Hepatocyte (in vitro differentiated cells): ENCODE measurements at regions not wholly inside any gene's neighbourhood (a gene's known extent, or its start where the extent isn't known, plus 50 kb on each side); places are given as distances from the start of the nearest gene placed in this dataset.
A peak's percentile ranks its signal among the peaks of the same experiment; 100 is the strongest.

Experiments used
- DNase-seq: peaks from one replicate; pipeline ENCODE4 v3.0.0-alpha.2; 2016; ENCODE audit warnings: low spot score
- H2AFZ ChIP-seq: fragments of 200-600 bp; sonication (generic); 2 replicates; pipeline ENCODE4 v1.6.0; 2016; ENCODE audit warnings: antibody characterized with exemption, mild to moderate bottlenecking
- H3K27ac ChIP-seq: fragments of 200-600 bp; sonication (generic); 2 replicates; pipeline ENCODE4 v1.5.1; 2016; ENCODE audit warnings: mild to moderate bottlenecking
- H3K27me3 ChIP-seq: fragments of 200-600 bp; sonication (generic); 2 replicates; pipeline ENCODE4 v1.6.1; 2016
- H3K36me3 ChIP-seq: fragments of 200-600 bp; sonication (generic); replicated peaks from 2 replicates; pipeline ENCODE4 v1.5.1; 2016; ENCODE audit warnings: low read depth; ENCODE audit not compliant: insufficient read depth
- H3K4me1 ChIP-seq: fragments of 200-600 bp; sonication (generic); 2 replicates; pipeline ENCODE4 v1.5.1; 2016; ENCODE audit warnings: mild to moderate bottlenecking, moderate library complexity; ENCODE audit not compliant: insufficient read depth
- H3K4me2 ChIP-seq: fragments of 200-600 bp; sonication (generic); 2 replicates; pipeline ENCODE4 v1.6.0; 2016
- H3K4me3 ChIP-seq: fragments of 200-600 bp; sonication (generic); 2 replicates; pipeline ENCODE4 v1.5.1; 2016; ENCODE audit warnings: mild to moderate bottlenecking
- H3K79me2 ChIP-seq: fragments of 200-600 bp; sonication (generic); 2 replicates; pipeline ENCODE4 v1.6.0; 2017; ENCODE audit warnings: mild to moderate bottlenecking
- H3K9me2 ChIP-seq: fragments of 200-600 bp; sonication (generic); replicated peaks from 2 replicates; pipeline ENCODE4 v1.6.0; 2017; ENCODE audit warnings: mild to moderate bottlenecking; ENCODE audit not compliant: insufficient read depth
- H3K9me3 ChIP-seq: fragments of 200-600 bp; sonication (generic); 2 replicates; pipeline ENCODE4 v1.5.1; 2016; ENCODE audit warnings: low read depth, mild to moderate bottlenecking
- H4K20me1 ChIP-seq: fragments of 200-600 bp; sonication (generic); 2 replicates; pipeline ENCODE4 v1.6.0; 2016; ENCODE audit warnings: mild to moderate bottlenecking; ENCODE audit not compliant: insufficient read depth, poor library complexity, severe bottlenecking
- CTCF ChIP-seq: fragments of 200-600 bp; sonication (generic); IDR thresholded peaks from 2 replicates; pipeline ENCODE4 v1.5.1; 2016; ENCODE audit warnings: antibody characterized with exemption, mild to moderate bottlenecking; ENCODE audit not compliant: poor library complexity
- EZH2 ChIP-seq: fragments of 200-600 bp; sonication (generic); IDR thresholded peaks from 2 replicates; pipeline ENCODE4 v1.6.1; 2016; ENCODE audit warnings: antibody characterized with exemption, mild to moderate bottlenecking, borderline replicate concordance
- EZH2phosphoT487 ChIP-seq: fragments of 200-600 bp; sonication (generic); IDR thresholded peaks from one replicate; pipeline ENCODE4 v1.6.1; 2018; ENCODE audit warnings: antibody characterized with exemption, mild to moderate bottlenecking, low read depth, moderate library complexity; ENCODE audit not compliant: unreplicated experiment, severe bottlenecking
- WGBS: methylation state at CpG from one replicate; pipeline ENCODE4 v1.1.6; 2016; ENCODE audit warnings: low lambda C conversion rate; ENCODE audit errors: missing lambda C conversion rate; 5-methylcytosine and 5-hydroxymethylcytosine counted together

DNA sequence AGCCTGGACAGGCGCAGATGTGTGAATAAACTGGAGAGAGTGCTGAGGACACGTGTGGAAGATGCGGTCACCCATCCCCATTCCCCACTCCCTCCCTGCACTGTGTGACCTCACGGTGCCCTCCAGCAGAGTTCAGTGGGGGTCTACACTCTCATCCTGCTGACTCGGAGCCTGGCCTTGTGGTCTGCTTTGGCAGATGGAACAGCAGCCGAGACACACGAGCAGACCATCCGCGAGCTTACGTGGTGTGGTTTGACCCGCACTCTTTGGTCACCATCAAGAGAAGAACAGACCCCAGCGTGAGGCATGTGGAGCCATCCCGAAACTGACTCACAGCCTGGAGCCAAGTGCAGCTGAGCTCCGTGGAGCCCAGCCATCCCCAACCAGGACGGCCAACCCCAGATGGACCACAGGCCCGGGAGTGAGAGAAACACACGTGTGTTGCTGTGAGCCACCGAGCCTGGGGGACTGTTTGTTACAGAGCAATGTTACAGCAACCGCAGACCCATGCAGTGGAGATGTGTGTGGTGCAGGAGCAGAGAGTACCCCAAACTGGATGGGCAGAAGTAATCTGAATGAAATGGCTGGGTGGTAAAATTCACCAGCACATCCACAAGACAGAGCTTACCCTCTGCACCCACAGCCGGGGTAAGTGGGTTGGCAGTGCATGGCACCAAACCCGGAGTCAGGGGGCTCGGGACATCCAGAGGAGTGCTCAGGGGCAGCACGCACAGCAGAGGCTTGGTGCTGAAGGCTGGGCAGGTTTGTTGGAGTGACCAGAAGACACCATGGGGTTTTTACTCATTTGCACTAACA lies 90.7 kb downstream of the RTL6 start:
- no peak for TF ChIP-seq EZH2
- TF ChIP-seq CTCF: no peak
- TF ChIP-seq EZH2phosphoT487: no peak
- peaks cover 15% of the 10 kb centered on the region for H3K4me1 ChIP-seq
- no peak overlapping the region for H3K4me3 ChIP-seq
- no peak overlapping the region for H3K27ac ChIP-seq
- no peaks in the 10 kb centered on the region for H3K36me3 ChIP-seq
- WGBS: 90% methylated on average over 23 of the region's 23 CpGs
- no peak overlapping the region for H3K4me2 ChIP-seq
- H4K20me1 ChIP-seq: no peaks in the 10 kb centered on the region
- no peak overlapping the region for H2AFZ ChIP-seq
- no peaks in the 10 kb centered on the region for H3K27me3 ChIP-seq
- no peaks in the 10 kb centered on the region for H3K9me2 ChIP-seq
- no peaks in the 10 kb centered on the region for H3K9me3 ChIP-seq
- DNase-seq: no peak
- no peaks in the 10 kb centered on the region for H3K79me2 ChIP-seq

- Histone ChIP-seq H3K9me2 (no peaks in the 10 kb centered on the region), H2AFZ (no peak overlapping the region), H3K79me2 (no peaks in the 10 kb centered on the region), H4K20me1 (no peaks in the 10 kb centered on the region), H3K27me3 (no peaks in the 10 kb centered on the region), H3K9me3 (no peaks in the 10 kb centered on the region), H3K27ac (no peak overlapping the region), H3K36me3 (no peaks in the 10 kb centered on the region), H3K4me2 (no peak overlapping the region), H3K4me3 (no peak overlapping the region), H3K4me1 (peaks cover 9% of the 10 kb centered on the region)
- WGBS: 82% methylated on average over 13 of the region's 13 CpGs
- DNase-seq: peak; percentile 45
- TF ChIP-seq EZH2 (no peak), CTCF (no peak), EZH2phosphoT487 (no peak)
Measured at GRCh38 chr22:44406341-44407170, 91.5 kb downstream of the RTL6 start.

DNA sequence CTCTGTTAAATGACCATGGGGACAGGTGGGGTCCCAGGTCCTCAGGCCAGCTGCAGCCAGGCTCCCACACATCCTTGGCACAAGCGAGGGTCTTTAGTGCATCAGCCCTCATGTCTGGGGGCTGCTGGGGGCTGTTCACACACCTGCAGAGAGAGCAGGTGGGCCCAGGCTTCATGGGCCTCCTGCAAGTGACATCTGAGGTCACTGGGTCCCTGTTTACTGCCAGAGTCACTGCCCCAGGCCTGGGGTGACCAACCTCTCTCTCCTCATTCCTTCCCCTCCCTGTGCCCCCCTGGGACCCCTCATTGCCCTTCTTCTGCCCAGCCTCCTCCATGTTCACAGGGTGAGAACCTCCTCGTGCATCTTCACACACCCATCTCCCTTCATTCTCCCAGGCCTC lies 92.4 kb downstream of the RTL6 start:
- DNase-seq: no peak
- H3K27ac ChIP-seq: no peak overlapping the region
- no peaks in the 10 kb centered on the region for H3K27me3 ChIP-seq
- H2AFZ ChIP-seq: no peak overlapping the region
- WGBS: 83% methylated on average over 2 of the region's 2 CpGs
- H3K36me3 ChIP-seq: no peaks in the 10 kb centered on the region
- H3K79me2 ChIP-seq: no peaks in the 10 kb centered on the region
- peaks cover 3% of the 10 kb centered on the region for H3K4me1 ChIP-seq
- H3K9me3 ChIP-seq: no peaks in the 10 kb centered on the region
- TF ChIP-seq EZH2phosphoT487 (no peak), CTCF (no peak), EZH2 (no peak)
- no peak overlapping the region for H3K4me2 ChIP-seq
- no peak overlapping the region for H3K4me3 ChIP-seq
- H4K20me1 ChIP-seq: no peaks in the 10 kb centered on the region
- no peaks in the 10 kb centered on the region for H3K9me2 ChIP-seq
